Amniotic epithelial cell (primary cell): ENCODE measurements at regions not wholly inside any gene's neighbourhood (a gene's known extent, or its start where the extent isn't known, plus 50 kb on each side); places are given as distances from the start of the nearest gene placed in this dataset.
"Not testable (repeated sequence)": the region's sequence is repeated elsewhere in the genome, so short reads cannot be mapped to it uniquely, and the experiment has no call there.

Experiments used
- DNase-seq: peaks from one replicate; pipeline ENCODE4 v3.0.0-alpha.2; 2010; ENCODE audit warnings: low read depth

DNA sequence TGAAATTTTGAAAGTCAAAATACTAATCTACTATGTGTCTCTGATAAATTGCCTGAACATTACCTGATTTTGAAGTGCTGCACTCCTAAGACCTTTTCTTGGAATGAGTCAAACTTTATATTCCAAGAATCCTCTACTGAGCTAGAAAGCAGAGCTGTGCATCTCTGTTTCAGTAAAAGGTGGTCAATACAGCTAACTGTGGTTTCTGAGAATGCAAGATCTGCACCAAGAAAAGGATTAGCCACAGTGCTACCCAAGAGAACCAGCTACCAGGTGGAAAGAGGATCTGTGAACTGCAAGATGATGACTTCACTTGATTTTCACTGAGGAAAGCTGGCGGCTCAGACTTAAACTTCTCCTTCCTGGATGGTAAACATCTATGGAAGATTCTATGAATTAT lies 289.3 kb downstream of the LIPI start:
- not testable (repeated sequence) for DNase-seq

DNA sequence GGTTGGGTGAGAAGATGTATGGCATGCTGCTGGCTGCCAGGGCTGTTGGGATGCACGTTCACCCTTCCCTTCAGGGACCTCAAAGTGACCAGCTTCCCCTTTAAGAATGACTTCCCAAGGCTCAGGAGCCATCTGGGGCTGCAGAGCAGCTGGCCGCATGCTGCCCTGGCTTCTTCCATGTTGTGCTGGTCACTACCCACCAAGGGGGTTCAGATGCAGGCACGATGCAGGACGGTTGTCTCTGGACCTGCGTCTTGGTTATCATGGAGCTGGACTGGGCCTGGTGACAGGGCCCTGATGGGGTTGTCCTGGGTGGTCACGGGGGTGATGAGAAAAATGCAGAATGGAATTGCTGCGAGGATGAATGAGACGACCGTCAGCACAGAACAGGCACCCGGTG lies 297.8 kb downstream of the POTED start:
- not testable (repeated sequence) for DNase-seq

DNA sequence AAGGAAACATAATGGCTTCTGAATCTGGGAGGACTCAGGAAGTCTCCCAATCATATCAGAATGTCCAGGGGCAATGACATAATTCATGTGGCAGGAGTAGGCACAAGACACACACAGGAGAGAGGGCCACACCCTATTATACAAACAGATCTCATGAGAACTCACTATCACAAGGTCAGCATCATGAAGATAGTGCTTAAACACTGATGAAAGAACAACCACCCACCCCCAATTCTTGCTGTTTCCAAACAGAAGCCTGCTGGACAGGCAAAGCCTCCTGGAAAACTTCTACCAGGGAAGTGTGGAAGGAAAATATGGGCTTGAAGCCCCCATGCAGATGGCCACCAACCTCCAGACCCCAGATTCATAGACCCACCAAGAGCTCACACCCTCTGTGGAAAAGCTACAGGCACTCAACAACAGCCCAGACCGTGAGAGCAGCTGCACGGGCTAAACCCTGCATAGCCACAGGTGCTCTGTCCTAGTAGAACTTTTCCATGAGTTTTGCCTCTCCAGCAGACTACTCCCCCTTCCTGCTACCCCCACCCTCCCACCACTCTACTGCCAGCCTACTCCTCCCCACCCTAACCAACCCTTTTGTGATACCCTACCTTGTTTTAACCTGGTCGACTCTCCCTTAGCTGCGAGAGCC lies 287.1 kb downstream of the POTED start:
- DNase-seq: not testable (repeated sequence)

DNA sequence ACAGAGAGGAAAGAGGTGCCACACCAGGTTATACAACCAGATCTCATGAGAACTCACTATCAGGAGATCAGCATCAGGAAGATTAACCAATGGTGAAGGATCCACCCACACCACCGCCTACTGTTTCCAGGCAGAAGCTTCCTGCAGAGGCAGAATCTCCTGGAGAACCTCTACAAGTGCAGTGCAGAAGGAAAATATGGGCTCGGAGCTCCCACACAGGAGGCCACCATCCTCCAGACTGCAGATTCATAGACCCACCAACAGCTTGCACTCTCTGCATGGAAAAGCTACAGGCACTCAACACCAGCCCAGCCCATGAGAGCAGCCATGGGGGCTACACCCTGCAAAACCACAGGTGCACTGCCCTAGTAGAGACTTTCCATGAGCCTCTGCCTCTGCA lies 284.0 kb downstream of the POTED start:
- DNase-seq: not testable (repeated sequence)

DNA sequence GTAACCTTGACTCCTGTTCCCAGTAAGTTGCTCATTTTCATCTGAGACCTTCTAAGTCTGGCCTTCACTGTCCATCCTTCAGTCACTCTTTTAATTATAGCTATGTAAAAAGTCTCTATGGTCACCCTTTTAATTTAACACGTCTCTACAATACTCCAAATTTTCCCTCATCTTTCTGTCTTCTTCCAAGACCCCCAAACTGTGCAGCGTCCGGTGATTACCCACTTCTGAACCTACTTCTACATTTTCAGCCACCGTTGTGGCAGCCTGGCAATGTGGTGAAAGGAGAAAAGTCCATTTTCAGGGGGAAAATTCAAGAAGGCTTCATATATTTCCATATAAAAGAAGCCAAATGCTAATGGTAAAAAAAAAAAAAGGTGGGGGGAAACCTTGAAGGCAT lies 283.4 kb downstream of the POTED start:
- not testable (repeated sequence) for DNase-seq

DNA sequence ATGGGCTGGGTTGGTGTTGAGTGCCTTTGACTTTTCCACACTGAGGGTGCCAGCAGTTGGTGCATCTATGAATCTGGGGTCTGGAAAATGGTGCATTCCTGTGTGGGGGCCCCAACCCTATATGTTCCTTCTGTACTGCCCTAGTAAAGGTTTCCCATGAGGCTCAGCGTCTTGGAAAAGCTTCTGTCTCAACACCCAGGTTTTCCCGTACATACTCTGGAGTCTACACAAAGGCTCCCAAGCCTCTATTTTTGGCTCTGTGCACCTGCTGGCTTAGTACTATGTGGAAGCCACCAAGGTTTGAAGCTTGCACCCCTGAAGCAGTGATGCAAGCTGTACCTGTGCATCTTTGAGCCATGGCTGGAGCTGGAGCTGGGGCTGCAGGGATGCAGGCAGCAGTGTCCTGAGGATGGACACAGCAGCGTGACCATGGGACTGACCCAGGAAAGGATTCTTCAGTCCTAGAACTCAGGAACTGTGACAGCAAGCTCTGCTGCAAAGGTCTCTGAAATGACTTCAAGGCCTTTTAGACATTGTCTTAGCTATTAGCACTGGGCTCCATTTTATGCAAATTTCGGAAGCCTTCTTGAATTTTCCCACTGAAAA lies 282.7 kb downstream of the POTED start:
- DNase-seq: not testable (repeated sequence)

DNA sequence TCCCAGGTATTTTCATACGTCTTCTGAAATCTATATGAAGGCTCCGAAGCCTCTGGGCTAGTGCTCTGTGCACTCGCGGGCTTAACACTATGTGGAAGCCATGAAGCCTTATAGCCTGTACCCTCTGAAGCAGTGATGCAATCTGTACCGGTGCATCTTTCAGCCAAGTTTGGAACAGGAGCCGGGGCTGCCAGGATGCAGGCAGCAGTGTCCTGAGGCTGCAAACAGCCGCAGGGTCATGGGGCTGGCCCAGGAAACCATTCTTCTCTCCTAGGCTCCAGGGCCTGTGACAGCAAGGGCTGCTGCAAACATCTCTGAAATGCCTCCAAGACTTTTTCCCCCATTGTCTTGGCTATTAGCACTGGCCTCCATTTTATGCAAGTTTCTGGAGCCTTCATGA lies 279.6 kb downstream of the POTED start:
- DNase-seq: not testable (repeated sequence)

DNA sequence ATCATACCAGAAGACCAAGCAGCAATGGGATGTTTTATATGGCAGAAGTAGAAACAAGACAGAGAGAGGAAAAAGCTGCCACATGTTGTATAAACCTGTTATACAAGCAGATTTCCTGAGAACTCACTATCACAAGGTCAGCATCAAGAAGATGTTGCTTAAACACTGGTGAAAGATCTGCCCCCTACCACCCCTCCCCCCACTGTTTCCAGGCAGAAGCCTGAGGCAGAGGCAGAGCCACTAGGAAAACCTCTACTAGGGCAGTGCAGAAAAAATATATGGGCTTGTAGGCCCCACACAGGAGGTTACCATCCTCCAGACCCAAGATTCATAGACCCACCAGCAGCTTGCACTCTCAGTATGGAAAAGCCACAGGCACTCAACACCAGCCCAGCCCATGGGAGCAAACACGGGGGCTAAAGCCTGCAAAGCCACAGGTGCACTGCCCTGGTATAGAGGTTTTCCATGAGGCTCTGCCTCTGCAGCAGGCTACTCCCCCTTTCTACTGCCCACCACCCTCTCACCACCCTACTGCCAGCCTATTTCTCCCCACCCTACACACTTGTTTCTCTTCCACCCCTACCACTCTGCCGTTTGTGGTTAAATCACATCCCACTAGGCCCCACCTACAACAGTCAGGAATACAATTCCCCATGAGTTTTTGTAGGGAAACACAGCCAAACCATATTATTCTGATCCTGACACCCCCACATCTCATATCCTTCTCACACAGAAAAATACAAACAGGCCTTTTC lies 274.2 kb downstream of the POTED start:
- DNase-seq: not testable (repeated sequence)

DNA sequence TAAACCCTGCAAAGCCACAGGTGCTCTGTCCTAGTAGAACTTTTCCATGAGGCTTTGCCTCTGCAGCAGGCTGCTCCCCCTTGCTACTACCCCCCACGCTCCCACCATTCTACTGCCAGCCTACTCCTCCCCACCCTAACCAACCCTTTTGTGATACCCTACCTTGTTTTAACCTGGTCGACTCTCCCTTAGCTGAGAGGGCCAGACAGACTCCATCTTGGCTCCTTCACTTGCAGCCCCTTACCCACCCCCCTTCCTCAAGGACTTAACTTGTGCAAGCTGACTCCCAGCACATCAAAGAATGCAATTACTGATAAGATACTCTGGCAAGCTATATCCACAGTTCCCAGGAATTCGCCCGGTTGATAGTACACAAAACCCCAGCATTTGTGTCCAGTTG lies 267.9 kb downstream of the POTED start:
- DNase-seq: not testable (repeated sequence)

DNA sequence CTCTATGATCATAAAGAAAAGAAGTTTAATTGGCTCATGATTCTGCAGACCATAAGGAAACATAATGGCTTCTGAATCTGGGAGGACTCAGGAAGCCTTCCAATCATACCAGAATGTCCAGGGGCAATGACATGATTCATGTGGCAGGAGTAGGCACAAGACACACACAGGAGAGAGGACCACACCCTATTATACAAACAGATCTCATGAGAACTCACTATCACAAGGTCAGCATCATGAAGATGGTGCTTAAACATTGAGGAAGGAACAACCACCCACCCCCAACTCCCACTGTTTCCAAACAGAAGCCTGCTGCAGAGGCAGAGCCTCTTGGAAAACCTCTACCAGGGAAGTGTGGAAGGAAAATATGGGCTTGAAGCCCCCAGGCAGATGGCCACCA lies 267.4 kb downstream of the POTED start:
- DNase-seq: not testable (repeated sequence)

DNA sequence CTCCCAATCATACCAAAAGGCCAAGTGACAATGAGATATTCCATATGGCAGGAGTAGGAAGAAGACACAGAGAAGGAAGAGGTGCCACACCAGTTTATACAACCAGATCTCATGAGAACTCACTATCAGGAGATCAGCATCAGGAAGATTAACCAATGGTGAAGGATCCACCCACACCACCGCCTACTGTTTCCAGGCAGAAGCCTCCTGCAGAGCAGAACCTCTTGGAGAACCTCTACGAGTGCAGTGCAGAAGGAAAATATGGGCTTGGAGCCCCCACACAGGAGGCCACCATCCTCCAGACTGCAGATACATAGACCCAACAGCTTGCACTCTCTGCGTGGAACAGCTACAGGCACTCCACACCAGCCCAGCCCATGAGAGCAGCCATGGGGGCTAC lies 264.4 kb downstream of the POTED start:
- DNase-seq: not testable (repeated sequence)

DNA sequence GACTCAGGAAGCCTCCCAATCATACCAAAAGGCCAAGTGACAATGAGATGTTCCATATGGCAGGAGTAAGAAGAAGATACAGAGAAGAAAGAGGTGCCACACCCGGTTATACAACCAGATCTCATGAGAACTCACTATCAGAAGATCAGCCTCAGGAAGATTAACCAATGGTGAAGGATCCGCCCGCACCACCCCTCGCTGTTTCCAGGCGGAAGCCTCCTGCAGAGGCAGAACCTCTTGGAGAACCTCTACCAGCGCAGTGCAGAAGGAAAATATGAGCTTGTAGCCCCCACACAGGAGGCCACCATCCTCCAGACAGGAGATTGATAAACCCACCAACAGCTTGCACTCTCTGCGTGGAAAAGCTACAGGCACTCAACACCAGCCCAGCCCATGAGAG lies 245.1 kb downstream of the POTED start:
- no peak for DNase-seq

DNA sequence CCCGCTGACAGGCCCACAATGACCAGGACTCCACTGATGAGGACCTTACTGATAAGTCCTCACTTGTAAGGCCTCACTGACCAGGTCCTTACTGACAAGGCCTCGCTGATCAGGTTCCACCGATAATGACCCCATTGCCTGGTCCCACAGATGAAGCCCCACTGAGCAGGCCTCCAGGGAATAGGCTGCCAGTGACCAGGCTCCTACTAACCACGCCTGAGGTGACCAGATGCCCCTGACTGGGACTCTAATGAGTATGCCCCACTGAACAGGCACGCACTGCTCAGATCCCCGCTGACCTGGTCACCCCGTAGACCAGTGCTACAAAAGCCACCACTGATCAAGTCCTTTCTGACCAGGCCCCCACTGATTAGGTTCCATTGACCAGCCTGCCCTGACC lies 241.2 kb downstream of the POTED start:
- not testable (repeated sequence) for DNase-seq

DNA sequence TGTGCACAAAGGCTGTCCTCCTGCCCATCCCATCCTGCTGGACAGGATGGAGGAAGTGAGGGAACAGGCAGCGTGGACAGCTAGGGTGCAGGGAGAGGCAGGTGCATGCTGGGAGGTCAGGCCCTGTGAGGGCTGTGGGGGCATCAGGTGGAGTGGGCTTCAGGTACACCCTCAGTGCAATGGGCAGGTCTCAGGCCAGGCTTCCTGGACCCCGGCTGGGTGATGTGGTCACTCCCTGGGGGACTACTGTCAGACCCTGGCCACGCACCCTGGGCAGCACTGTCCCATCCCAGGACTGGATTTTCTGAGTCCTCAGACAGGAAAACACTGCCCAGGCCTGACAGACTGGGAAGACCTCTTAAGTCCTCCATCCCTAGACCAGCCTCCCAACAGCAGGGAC lies 239.9 kb downstream of the POTED start:
- not testable (repeated sequence) for DNase-seq

DNA sequence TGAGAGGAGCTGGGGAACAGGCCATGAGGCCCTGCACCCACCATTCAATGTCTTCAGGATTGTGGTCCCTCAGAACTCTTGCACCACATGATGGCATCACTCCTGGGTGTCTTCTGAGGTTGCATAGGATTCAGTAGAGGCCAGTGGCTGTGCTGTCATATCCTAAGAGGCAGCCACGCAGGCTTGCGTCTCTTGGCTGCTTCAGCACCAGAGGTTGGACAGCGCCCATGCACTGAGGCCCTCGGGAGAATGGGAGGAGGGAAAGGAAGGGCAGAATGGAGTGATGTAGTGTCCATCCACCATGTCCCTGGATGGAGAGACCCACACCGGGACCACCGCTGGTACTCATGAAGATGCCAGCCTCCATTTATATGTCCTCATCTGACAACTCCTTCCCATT lies 237.1 kb downstream of the POTED start:
- not testable (repeated sequence) for DNase-seq

DNA sequence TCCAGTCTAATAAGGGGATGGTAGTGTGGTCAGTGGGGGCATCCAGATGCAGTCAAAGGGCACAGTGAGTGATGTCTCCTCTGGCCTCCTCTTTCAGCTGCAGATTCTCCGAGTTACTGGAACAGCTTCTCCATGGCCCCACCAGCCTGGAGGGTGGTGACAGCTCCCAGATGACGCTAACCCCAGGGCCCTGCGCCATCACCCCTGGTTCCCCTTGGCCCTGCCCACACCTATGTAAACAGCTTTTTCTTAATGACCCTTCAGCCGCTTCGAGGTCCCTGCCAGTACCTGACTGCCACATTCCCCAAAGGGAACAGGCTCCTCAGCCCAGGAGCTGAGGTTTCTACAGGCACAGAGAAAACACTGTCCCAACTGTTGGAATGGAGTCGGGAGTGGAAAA lies 235.0 kb downstream of the POTED start:
- not testable (repeated sequence) for DNase-seq

DNA sequence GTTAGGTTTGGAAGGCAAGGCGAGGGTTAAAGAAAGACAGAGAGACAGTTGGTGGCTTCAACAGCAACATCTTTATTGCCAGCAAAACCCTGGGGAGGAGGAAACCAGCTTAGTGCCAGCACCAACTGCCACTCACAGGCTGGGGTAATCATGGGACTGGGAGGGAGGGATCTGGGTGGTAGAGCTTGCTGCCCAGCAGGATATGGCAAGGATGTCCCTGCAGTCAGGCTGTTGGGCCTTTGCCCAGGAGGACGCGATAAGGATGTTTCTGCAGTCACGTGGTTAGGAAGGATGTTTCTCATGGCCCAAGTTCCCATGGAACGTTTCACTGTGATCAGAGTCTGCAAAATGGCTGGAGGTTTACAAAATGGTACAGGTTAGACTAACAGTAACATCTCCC lies 233.5 kb downstream of the POTED start:
- DNase-seq: not testable (repeated sequence)

DNA sequence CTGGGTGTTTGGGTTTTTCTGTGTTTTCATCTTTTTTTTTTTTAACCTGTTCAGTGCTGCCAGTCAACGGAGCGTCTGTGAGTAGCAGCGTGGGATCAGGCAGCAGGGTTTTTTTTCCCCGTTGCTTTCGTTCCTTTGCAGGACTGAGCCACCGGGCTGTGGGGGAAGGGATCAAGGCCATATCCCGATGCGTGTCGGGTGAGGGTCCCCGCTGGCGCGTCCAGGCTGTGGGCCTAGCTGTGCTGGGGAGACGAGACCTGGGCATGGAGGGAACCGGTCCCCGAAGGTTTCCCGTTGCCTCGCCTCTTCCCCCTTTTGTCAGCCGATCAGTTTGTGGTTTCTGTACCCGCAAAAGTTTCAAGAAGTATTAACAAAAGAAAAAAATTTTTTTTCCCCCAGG lies 218.1 kb downstream of the POTED start:
- not testable (repeated sequence) for DNase-seq

DNA sequence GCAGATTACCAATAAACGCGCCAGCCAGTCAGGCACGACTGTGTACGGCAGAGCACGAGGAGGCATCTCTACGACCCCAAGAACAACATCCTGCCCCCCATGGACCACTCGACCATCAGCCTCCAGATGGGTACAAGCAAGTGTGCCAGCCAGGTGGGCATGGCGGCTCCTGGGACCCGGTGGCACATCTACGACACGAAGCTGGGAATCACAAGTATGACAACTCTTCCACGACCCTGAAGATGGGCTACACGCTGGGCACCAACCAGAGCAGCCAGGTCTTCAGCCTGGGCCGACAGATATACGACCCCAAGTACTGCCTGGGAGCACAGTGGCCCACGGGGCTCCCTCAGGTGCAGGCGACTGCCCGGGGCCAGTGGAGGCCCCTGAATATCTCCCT lies 217.6 kb downstream of the POTED start:
- no peak for DNase-seq

DNA sequence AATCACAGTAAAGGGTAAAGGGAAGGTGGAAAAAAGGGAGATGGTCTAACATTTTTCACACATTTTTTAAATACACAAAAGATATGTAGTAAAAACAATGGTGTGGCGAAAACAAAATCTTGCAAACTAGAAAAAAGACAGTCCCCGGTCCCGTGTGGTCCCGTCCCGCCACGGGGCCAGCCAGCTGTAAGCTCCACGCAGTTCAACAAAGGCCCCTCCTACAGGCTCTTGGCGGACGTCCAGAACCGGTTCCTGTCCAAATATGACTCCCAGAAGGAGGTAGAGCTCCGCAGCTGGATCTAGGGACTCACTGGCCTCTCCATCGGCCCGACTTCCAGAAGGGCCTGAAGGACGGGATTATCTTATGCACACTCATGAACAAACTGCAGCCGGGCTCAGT lies 216.9 kb downstream of the POTED start:
- DNase-seq: not testable (repeated sequence)

DNA sequence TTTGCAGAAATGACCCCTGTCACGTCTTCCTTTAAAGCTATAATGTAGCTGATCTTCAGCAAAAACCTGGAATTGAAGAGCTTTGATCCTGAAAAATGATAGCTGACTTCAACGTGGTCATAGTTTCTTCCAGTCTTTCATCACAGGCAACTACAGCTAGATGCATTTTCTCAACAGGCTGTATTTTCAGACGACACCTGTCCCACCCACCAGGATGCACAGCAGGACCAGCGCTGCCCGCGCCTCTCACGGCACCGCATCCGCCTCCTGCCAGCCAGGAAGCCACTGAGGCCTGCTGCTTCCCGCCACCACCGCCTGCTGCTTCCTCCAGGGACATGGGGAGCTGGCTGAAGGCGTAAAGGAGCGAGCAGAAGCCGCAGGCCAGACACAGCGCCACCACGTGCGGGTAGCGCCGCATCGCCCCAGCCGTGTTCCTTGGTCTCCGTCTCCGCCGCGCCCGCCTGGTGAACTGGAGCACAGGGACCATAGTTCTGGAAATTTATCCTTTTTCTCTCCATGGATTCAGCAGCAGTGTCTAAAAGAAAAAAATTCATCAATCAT lies 215.7 kb downstream of the POTED start:
- DNase-seq: not testable (repeated sequence)

DNA sequence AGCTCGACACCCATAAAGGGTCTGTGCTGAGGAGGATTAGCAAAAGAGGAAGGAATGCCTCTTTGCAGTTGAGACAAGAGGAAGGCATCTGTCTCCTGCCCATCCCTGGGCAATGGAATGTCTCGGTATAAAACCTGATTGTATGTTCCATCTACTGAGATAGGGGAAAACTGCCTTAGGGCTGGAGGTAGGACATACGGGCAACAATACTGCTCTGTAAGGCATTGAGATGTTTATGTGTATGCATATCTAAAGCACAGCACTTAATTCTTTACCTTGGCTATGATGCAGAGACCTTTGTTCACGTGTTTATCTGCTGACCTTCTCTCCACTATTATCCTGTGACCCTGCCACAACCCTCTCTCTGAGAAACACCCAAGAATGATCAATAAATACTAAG lies 210.7 kb downstream of the POTED start:
- not testable (repeated sequence) for DNase-seq

DNA sequence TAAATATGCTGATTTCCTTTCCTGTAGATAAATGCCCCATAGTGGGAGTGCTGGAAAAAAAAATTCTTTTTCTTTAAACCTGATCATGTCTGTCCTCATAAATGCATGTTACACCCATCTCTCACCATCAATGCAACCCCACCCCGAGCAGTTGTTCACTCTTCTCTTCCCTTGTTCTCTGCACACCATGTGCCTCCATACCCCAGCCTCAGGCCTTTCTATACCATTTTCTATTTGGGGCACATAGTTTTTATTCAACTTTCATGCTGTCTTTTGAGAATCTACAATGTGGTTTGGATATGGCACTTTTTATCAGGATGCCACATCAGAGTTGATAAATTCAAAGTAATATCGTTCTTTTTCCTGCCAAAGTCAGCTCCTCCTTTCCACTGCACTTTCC lies 202.6 kb downstream of the POTED start:
- DNase-seq: not testable (repeated sequence)
